OCI-LY1 (cell line): ENCODE measurements at regions not wholly inside any gene's neighbourhood (a gene's known extent, or its start where the extent isn't known, plus 50 kb on each side); places are given as distances from the start of the nearest gene placed in this dataset.

ENCODE experiments used
- H2AFZ ChIP-seq: fragments of 200-600 bp; sonication (generic), shearing (Covaris generic); 2 replicates; pipeline ENCODE4 v1.6.0; 2014; ENCODE audit warnings: antibody characterized with exemption, mild to moderate bottlenecking, low read length
- H3F3A ChIP-seq: fragments of 200-600 bp; sonication (generic), shearing (Covaris generic); 2 replicates; pipeline ENCODE4 v1.6.0; 2014; ENCODE audit warnings: mild to moderate bottlenecking, antibody characterized with exemption, low read length, moderate library complexity; ENCODE audit not compliant: insufficient read depth
- H3K27ac ChIP-seq: fragments of 200-600 bp; sonication (generic); 2 replicates; pipeline ENCODE4 v1.5.1; 2014; ENCODE audit warnings: low read length, mixed run types, mild to moderate bottlenecking, low read depth; ENCODE audit not compliant: poor library complexity, severe bottlenecking
- H3K27me3 ChIP-seq: fragments of 200-600 bp; sonication (generic); 2 replicates; pipeline ENCODE4 v1.6.0; 2014; ENCODE audit warnings: antibody characterized with exemption, mild to moderate bottlenecking, low read length, moderate library complexity; ENCODE audit not compliant: insufficient read depth
- H3K36me3 ChIP-seq: fragments of 200-600 bp; sonication (generic); 2 replicates; pipeline ENCODE4 v1.6.1; 2014; ENCODE audit warnings: mild to moderate bottlenecking, antibody characterized with exemption, low read length, moderate library complexity, mixed read lengths; ENCODE audit not compliant: insufficient read depth
- H3K4me1 ChIP-seq: fragments of 200-600 bp; sonication (generic); 2 replicates; pipeline ENCODE4 v1.5.1; 2014; ENCODE audit warnings: mild to moderate bottlenecking, low read length, moderate library complexity; ENCODE audit not compliant: insufficient read depth, severe bottlenecking
- H3K4me2 ChIP-seq: fragments of 200-600 bp; sonication (generic), shearing (Covaris generic); 2 replicates; pipeline ENCODE4 v1.6.1; 2014; ENCODE audit warnings: low read length
- H3K4me3 ChIP-seq: fragments of 200-600 bp; sonication (generic); 2 replicates; pipeline ENCODE4 v1.5.1; 2014; ENCODE audit warnings: low read length, low read depth, mild to moderate bottlenecking, mixed read lengths; ENCODE audit not compliant: poor library complexity, severe bottlenecking
- H3K79me2 ChIP-seq: fragments of 200-600 bp; shearing (Covaris generic); 2 replicates; pipeline ENCODE4 v1.6.1; 2016; ENCODE audit warnings: mixed run types, low read length, mixed read lengths; ENCODE audit not compliant: insufficient read depth
- H3K9ac ChIP-seq: fragments of 200-600 bp; sonication (generic), shearing (Covaris generic); 2 replicates; pipeline ENCODE4 v1.6.1; 2014; ENCODE audit warnings: mild to moderate bottlenecking, low read length, mixed read lengths
- H3K9me2 ChIP-seq: fragments of 200-600 bp; sonication (generic), shearing (Covaris generic); 2 replicates; pipeline ENCODE4 v1.6.1; 2014; ENCODE audit warnings: low read depth, mild to moderate bottlenecking, low read length, mixed read lengths
- H3K9me3 ChIP-seq: fragments of 200-600 bp; shearing (Covaris generic); 2 replicates; pipeline ENCODE4 v1.6.1; 2014; ENCODE audit warnings: low read length, mixed read lengths
- H4K20me1 ChIP-seq: fragments of 200-600 bp; sonication (generic), shearing (Covaris generic); 2 replicates; pipeline ENCODE4 v1.6.0; 2016; ENCODE audit warnings: mild to moderate bottlenecking, low read length; ENCODE audit not compliant: insufficient read depth
- EZH2 ChIP-seq: fragments of 200-600 bp; sonication (generic), shearing (Covaris generic); IDR thresholded peaks from 2 replicates; pipeline ENCODE4 v1.8.0; 2017; ENCODE audit warnings: borderline replicate concordance, mixed run types, mild to moderate bottlenecking, antibody characterized with exemption, low read length, moderate library complexity, mixed read lengths
- TF ChIP-seq, protein P1 (sequence below): fragments of 200-600 bp; sonication (generic), shearing (Covaris generic); IDR thresholded peaks from 2 replicates; pipeline ENCODE4 v1.5.1; 2017; ENCODE audit warnings: mild to moderate bottlenecking, antibody characterized with exemption, low read length, moderate library complexity, mixed read lengths

DNA sequence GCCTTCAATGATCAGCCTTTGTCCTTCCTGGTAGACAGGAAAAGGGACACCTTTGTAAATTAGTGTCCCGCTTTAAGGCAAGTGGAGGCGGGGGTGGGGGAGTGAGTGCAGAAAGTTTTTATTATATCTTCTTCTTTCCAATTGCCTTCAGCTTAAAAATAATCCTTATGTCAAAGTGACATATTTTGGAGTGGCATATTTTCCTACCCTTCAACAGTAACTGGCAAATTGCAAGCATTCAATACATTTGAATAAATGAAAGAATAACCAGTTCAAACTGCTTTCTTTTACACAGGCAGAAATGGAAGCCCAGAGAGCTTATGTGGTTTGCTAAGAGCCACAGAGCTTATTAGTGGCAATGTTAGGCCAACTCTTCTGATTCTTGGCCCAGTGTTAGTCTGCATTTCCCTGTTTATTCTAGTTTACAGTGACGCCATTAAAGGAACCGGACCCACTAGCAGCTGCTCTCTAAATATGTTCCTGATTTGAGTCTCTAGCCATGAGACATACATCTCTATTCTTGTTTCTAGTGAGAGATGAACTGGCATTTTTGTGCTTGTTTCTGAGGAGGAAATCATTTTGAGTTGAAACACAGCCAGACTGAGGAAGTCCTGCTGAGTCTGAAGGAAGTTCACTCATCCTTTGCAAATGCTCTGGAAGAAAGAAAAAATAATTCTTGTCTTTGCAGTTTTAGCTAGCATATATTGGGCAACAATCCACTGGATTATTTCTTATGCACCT lies 468.7 kb downstream of the NOVA1 start:
- no peak overlapping the region for H3K27ac ChIP-seq
- no peaks in the 10 kb centered on the region for H3K79me2 ChIP-seq
- H3K36me3 ChIP-seq: no peaks in the 10 kb centered on the region
- no peak overlapping the region for H3K4me2 ChIP-seq
- no peak overlapping the region for H3K9ac ChIP-seq
- H3K9me2 ChIP-seq: no peaks in the 10 kb centered on the region
- TF ChIP-seq, protein P1, sequence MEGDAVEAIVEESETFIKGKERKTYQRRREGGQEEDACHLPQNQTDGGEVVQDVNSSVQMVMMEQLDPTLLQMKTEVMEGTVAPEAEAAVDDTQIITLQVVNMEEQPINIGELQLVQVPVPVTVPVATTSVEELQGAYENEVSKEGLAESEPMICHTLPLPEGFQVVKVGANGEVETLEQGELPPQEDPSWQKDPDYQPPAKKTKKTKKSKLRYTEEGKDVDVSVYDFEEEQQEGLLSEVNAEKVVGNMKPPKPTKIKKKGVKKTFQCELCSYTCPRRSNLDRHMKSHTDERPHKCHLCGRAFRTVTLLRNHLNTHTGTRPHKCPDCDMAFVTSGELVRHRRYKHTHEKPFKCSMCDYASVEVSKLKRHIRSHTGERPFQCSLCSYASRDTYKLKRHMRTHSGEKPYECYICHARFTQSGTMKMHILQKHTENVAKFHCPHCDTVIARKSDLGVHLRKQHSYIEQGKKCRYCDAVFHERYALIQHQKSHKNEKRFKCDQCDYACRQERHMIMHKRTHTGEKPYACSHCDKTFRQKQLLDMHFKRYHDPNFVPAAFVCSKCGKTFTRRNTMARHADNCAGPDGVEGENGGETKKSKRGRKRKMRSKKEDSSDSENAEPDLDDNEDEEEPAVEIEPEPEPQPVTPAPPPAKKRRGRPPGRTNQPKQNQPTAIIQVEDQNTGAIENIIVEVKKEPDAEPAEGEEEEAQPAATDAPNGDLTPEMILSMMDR: no peak
- TF ChIP-seq EZH2: no peak
- H2AFZ ChIP-seq: no peak overlapping the region
- no peaks in the 10 kb centered on the region for H3F3A ChIP-seq
- no peak overlapping the region for H3K4me3 ChIP-seq
- H4K20me1 ChIP-seq: no peaks in the 10 kb centered on the region
- no peaks in the 10 kb centered on the region for H3K4me1 ChIP-seq
- H3K9me3 ChIP-seq: no peaks in the 10 kb centered on the region
- no peaks in the 10 kb centered on the region for H3K27me3 ChIP-seq

DNA sequence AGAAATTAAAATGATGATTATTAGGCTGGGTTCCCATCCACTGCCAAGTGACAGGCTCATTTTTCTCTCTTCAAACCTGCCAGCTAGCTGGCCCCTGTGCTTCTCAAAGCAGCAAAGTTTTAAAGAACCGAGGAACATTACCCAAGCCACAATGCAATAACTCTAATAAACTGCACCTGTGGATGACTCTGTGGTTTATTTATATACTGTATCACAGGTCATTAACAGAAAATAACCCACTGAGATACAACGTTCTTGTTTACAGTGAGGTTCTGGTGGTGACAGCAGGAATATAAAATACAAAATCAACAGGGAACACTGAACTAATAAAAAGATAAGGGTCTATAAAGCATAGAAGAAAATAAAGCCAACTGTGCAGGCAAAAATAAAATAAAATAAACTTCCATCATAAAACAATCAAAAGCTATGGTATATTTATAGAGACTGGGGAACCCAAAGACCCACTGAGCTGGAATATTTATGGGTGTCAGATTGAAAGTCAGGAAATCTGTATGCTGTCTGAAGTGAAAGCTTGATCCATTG lies 472.9 kb downstream of the NOVA1 start:
- Histone ChIP-seq H3K27me3 (no peaks in the 10 kb centered on the region), H3F3A (no peaks in the 10 kb centered on the region), H3K9ac (no peak overlapping the region), H4K20me1 (no peaks in the 10 kb centered on the region), H2AFZ (no peak overlapping the region), H3K36me3 (no peaks in the 10 kb centered on the region), H3K4me1 (no peaks in the 10 kb centered on the region), H3K4me2 (no peak overlapping the region), H3K79me2 (no peaks in the 10 kb centered on the region), H3K4me3 (no peak overlapping the region), H3K27ac (no peak overlapping the region), H3K9me3 (no peaks in the 10 kb centered on the region), H3K9me2 (no peaks in the 10 kb centered on the region)
- no peak for TF ChIP-seq EZH2
- TF ChIP-seq, protein P1: no peak

DNA sequence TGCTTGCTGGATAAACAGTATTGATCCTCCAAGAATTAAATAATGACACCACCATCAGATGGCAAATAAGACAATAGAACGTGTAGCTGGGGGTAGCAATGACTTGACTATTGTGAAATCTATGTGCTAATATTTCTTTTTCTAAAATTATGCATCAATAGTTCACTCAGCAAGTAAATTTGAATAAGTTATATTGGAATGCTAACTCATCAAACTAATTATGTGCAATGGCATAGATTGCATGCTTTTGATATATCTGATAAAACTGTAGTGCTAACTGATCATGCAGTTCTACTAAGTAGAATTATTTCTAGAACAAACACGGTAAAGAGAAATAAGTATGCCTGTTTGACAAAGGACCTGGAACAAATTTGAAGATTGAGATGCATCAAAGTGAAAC lies 474.4 kb downstream of the NOVA1 start:
- Histone ChIP-seq H3K4me2 (no peak overlapping the region), H3K27ac (no peak overlapping the region), H2AFZ (no peak overlapping the region), H3K27me3 (no peaks in the 10 kb centered on the region), H3K79me2 (no peaks in the 10 kb centered on the region), H3K9ac (no peak overlapping the region), H3K9me3 (no peaks in the 10 kb centered on the region), H3K4me1 (no peaks in the 10 kb centered on the region), H3K4me3 (no peak overlapping the region), H4K20me1 (no peaks in the 10 kb centered on the region), H3F3A (no peaks in the 10 kb centered on the region), H3K9me2 (no peaks in the 10 kb centered on the region), H3K36me3 (no peaks in the 10 kb centered on the region)
- TF ChIP-seq, protein P1: no peak
